H1 (cell line): ENCODE measurements at regions not wholly inside any gene's neighbourhood (a gene's known extent, or its start where the extent isn't known, plus 50 kb on each side); places are given as distances from the start of the nearest gene placed in this dataset.

ENCODE experiments used
- GABPA ChIP-seq: IDR thresholded peaks from 2 replicates; pipeline ENCODE4 v1.6.1; 2011; ENCODE audit warnings: mild to moderate bottlenecking, low read length, moderate library complexity, borderline replicate concordance; ENCODE audit not compliant: insufficient read depth
- TAF1 ChIP-seq: IDR thresholded peaks from 2 replicates; pipeline ENCODE4 v1.6.1; 2011; ENCODE audit warnings: mild to moderate bottlenecking, low read depth, low read length
- TF ChIP-seq, protein P1 (sequence below): IDR thresholded peaks from 2 replicates; pipeline ENCODE4 v1.6.1; 2011; ENCODE audit warnings: low read depth, mild to moderate bottlenecking, low read length; ENCODE audit not compliant: insufficient read depth

DNA sequence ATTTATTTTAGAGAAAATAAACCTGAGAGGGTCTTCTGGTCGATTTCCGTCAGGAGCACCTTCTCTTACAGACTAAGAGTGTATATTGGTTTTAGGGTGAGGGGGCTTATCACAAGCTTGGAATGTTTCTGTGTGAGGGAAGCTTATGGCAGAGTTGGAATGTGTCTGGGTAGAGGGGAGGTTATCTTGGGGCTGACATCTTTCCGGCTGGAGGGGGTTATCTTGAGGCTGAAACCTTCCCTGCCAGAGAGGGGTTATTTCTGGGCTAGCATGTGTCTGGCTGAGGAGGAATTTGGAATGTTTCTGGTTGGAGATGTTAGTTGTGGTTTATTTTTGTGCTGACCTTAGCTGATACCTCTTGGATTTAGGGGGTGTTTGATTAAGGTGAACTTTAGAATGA is 1312.1 kb downstream of the ADGRL3 start (continued):
- TF ChIP-seq TAF1 (no peak), GABPA (no peak)
- TF ChIP-seq, protein P1, sequence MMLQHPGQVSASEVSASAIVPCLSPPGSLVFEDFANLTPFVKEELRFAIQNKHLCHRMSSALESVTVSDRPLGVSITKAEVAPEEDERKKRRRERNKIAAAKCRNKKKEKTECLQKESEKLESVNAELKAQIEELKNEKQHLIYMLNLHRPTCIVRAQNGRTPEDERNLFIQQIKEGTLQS = no peak
